Mononuclear cell (primary cell): ENCODE measurements at regions not wholly inside any gene's neighbourhood (a gene's known extent, or its start where the extent isn't known, plus 50 kb on each side); places are given as distances from the start of the nearest gene placed in this dataset.

Source experiments
- H3K27me3 ChIP-seq: 2 replicates; pipeline ENCODE4 v1.6.0; 2011; ENCODE audit warnings: low read length, control low read depth; ENCODE audit not compliant: insufficient read depth
- H3K4me1 ChIP-seq: 2 replicates; pipeline ENCODE4 v1.5.1; 2011; ENCODE audit warnings: mild to moderate bottlenecking, low read length, control low read depth; ENCODE audit not compliant: insufficient read depth
- H3K4me3 ChIP-seq: 2 replicates; pipeline ENCODE4 v1.5.1; 2011; ENCODE audit warnings: mild to moderate bottlenecking, low read length, moderate library complexity
- H3K9me3 ChIP-seq: 2 replicates; pipeline ENCODE4 v1.5.1; 2011; ENCODE audit warnings: low read depth, mild to moderate bottlenecking, control low read depth, low read length

DNA sequence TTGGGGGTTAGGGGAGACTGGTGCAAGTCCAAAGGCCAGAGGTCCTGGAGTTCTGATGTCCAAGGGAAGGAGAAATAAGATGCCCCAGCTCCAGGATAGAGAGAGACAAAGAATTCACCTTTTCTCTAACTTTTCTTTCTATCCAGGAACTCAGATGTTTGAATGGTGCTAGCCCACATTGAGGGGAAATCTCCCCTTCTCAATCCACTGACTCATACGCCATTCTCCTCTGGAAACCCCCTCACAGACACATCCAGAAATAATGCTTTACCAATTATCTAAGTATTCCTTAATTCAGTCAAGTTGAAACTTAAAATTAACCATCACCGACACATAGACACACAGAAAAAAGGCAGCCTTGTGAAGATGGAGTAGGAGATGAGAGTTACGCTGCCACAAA lies 1085.2 kb downstream of the NSUN3 start:
- Histone ChIP-seq H3K4me1 (no peaks in the 10 kb centered on the region), H3K9me3 (no peaks in the 10 kb centered on the region), H3K27me3 (no peaks in the 10 kb centered on the region), H3K4me3 (no peak overlapping the region)

- no peaks in the 10 kb centered on the region for H3K4me1 ChIP-seq
- peaks cover 4% of the 10 kb centered on the region for H3K9me3 ChIP-seq
- H3K4me3 ChIP-seq = no peak overlapping the region
- no peaks in the 10 kb centered on the region for H3K27me3 ChIP-seq
Observed at GRCh38 chr3:95151590-95151989, 1088.7 kb downstream of the NSUN3 start.

DNA sequence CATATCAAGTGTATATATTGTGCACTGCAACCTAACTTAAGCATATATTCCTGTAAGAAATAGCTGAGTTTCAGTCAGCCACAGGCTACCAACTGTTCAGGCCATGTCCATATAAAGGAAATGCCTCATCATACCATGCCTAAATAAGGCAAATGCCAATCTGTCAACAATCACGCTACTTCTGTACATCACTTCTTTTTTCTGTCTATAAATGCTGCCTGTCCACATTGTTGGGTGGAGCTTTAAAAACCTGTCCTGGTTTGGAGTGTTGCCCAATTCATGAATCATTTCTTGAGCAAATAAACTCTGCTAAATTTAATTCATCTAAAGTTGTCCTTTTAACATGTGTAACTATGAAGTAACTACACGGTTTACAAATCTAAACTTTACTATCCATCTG lies 1091.9 kb downstream of the NSUN3 start:
- Histone ChIP-seq H3K9me3 (peaks cover 4% of the 10 kb centered on the region), H3K4me1 (no peaks in the 10 kb centered on the region), H3K4me3 (no peak overlapping the region), H3K27me3 (no peaks in the 10 kb centered on the region)

DNA sequence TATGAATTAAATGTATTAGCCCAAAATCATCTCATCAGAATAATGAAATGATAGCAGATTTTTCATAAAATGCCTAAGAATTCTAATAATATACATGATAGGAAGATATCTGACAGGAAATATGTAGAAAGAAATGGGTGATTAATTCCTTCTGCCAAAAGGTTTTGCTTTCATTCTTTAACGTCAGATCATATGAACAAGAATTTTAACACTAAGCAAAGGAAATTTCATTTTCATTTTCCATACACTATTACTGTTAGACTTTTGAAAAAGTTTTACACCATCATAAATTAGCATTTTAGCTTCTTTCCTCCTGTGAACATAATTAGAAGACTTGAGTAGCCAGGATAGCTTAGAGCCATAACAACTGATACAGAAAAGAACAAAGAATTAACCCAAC lies 1099.9 kb downstream of the NSUN3 start:
- no peak overlapping the region for H3K4me3 ChIP-seq
- H3K9me3 ChIP-seq = no peaks in the 10 kb centered on the region
- no peaks in the 10 kb centered on the region for H3K27me3 ChIP-seq
- no peaks in the 10 kb centered on the region for H3K4me1 ChIP-seq

DNA sequence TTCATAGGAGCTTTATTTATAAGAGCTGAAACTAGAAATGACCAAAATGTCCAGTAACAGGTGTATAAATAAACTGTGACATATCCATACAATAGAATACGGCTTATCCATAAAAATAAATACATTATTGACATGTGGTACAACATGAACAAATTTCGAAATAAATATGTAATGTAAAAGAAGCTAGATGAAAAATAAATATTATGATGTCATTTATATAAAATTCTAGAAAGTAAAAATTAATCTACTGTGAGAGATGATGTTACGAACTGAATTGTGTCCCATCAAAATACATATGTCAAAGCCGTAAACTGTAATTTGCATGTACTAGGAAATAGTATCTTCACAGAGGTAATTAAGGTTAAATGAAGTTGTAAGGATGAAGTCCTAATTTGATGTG lies 1104.9 kb downstream of the NSUN3 start:
- Histone ChIP-seq H3K4me3 (no peak overlapping the region), H3K27me3 (no peaks in the 10 kb centered on the region), H3K4me1 (no peaks in the 10 kb centered on the region), H3K9me3 (no peaks in the 10 kb centered on the region)

- H3K4me1 ChIP-seq = no peaks in the 10 kb centered on the region
- no peak overlapping the region for H3K4me3 ChIP-seq
- no peaks in the 10 kb centered on the region for H3K27me3 ChIP-seq
- no peaks in the 10 kb centered on the region for H3K9me3 ChIP-seq
Observed at GRCh38 chr3:95168526-95168925, 1105.7 kb downstream of the NSUN3 start.

- Histone ChIP-seq H3K4me1 (no peaks in the 10 kb centered on the region), H3K9me3 (no peaks in the 10 kb centered on the region), H3K27me3 (no peaks in the 10 kb centered on the region), H3K4me3 (no peak overlapping the region)
Observed at GRCh38 chr3:95172164-95172943, 1109.5 kb downstream of the NSUN3 start.

DNA sequence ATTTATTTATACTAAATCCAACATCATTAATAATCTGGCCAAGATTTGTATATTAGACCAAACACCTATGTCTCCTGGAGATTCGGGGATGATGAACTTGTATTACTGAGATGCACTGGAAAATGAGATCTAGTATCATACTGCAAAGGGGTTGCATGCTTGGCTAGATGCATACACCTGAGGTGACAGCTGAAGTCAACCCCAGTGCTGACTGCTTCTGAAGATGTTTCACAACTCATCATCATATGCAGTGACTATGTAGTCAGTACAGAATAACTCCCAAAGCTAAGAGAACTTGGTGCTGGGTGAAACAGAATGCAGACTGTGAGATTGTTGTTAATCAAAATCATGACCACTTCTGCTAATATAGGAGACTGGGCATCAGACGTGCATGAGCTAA lies 1114.2 kb downstream of the NSUN3 start:
- Histone ChIP-seq H3K4me3 (no peak overlapping the region), H3K9me3 (no peaks in the 10 kb centered on the region), H3K4me1 (no peaks in the 10 kb centered on the region)

GRCh38 chr3:95184038-95184437 lies 1121.2 kb downstream of the NSUN3 start:
- Histone ChIP-seq H3K4me3 (no peak overlapping the region), H3K9me3 (no peaks in the 10 kb centered on the region), H3K27me3 (no peaks in the 10 kb centered on the region), H3K4me1 (no peaks in the 10 kb centered on the region)

More for the DNA sequence above, 1114.2 kb downstream of the NSUN3 start:
- H3K27me3 ChIP-seq = no peaks in the 10 kb centered on the region

- no peaks in the 10 kb centered on the region for H3K27me3 ChIP-seq
- no peak overlapping the region for H3K4me3 ChIP-seq
- H3K9me3 ChIP-seq = no peaks in the 10 kb centered on the region
- H3K4me1 ChIP-seq = no peaks in the 10 kb centered on the region
Observed at GRCh38 chr3:95189348-95189747, 1126.5 kb downstream of the NSUN3 start.

- H3K9me3 ChIP-seq = no peaks in the 10 kb centered on the region
- no peaks in the 10 kb centered on the region for H3K27me3 ChIP-seq
- H3K4me1 ChIP-seq = no peaks in the 10 kb centered on the region
- H3K4me3 ChIP-seq = no peak overlapping the region
Observed at GRCh38 chr3:95197661-95198060, 1134.8 kb downstream of the NSUN3 start.

GRCh38 chr3:95200384-95200783 lies 1137.5 kb downstream of the NSUN3 start:
- Histone ChIP-seq H3K4me1 (no peaks in the 10 kb centered on the region), H3K4me3 (no peak overlapping the region), H3K27me3 (no peaks in the 10 kb centered on the region), H3K9me3 (no peaks in the 10 kb centered on the region)

DNA sequence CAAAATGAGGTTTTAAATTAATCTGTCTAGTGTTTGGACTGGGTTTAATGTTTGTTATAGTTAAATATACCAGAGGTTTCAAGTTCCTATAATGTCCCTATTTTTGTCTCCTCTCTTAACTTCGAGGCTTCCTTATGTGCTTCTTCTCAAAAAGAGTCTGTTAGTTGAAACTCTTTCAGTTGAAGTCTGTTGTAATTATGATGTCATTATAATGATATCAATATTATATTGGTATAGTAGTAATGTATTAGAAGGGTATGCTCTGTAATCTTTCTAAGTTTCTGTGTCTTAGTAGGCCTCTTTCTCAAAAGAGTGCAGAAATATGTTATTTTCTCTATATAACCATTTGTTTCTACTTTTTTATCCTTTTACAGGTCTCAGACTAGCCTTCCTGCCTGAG lies 1148.0 kb downstream of the NSUN3 start:
- Histone ChIP-seq H3K9me3 (peaks cover 18% of the 10 kb centered on the region), H3K4me1 (no peaks in the 10 kb centered on the region), H3K27me3 (no peaks in the 10 kb centered on the region), H3K4me3 (no peak overlapping the region)

DNA sequence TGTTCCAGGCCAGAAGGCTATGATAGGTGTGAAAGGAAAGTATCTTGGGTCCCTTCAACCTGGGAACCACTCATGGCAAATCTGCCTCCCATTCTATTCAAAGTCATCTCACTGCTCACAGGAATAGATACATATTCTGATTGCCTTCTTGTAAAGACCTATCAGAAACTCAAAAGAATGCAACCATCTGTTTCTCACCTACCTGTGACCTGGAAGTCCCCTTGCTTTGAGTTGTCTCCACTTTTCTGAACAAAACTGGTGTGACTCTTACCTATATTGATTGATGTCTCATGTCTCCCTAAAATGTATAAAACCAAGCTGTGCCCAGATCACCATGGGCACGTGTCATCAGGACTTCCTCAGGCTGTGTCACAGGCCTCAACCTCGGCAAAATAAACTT lies 1149.3 kb downstream of the NSUN3 start:
- no peak overlapping the region for H3K4me3 ChIP-seq
- H3K27me3 ChIP-seq = no peaks in the 10 kb centered on the region
- H3K9me3 ChIP-seq = peaks cover 24% of the 10 kb centered on the region
- no peaks in the 10 kb centered on the region for H3K4me1 ChIP-seq

- no peaks in the 10 kb centered on the region for H3K4me1 ChIP-seq
- no peaks in the 10 kb centered on the region for H3K27me3 ChIP-seq
- no peak overlapping the region for H3K4me3 ChIP-seq
- H3K9me3 ChIP-seq = peaks cover 10% of the 10 kb centered on the region
Observed at GRCh38 chr3:95215437-95215957, 1152.6 kb downstream of the NSUN3 start.

- Histone ChIP-seq H3K27me3 (no peaks in the 10 kb centered on the region), H3K4me1 (no peaks in the 10 kb centered on the region), H3K4me3 (no peak overlapping the region), H3K9me3 (peaks cover 6% of the 10 kb centered on the region)
Observed at GRCh38 chr3:95217661-95218060, 1154.8 kb downstream of the NSUN3 start.
